Neural progenitor cell (in vitro differentiated cells): ENCODE measurements at regions not wholly inside any gene's neighbourhood (a gene's known extent, or its start where the extent isn't known, plus 50 kb on each side); places are given as distances from the start of the nearest gene placed in this dataset.

ENCODE experiments used
- CTCF ChIP-seq: fragments of 200-600 bp; sonication (generic); IDR thresholded peaks from 2 replicates; pipeline ENCODE4 v1.5.1; 2017; ENCODE audit warnings: antibody characterized with exemption, mild to moderate bottlenecking
- EZH2 ChIP-seq: fragments of 200-600 bp; sonication (generic); IDR thresholded peaks from 2 replicates; pipeline ENCODE4 v1.6.1; 2017; ENCODE audit warnings: antibody characterized with exemption, mild to moderate bottlenecking, moderate library complexity

GRCh38 chr2:59957504-59957903 is 596.0 kb downstream of the BCL11A start:
- no peak for TF ChIP-seq CTCF
- no peak for TF ChIP-seq EZH2
